Activated naive CD8-positive, alpha-beta T cell (primary cell): ENCODE measurements at regions not wholly inside any gene's neighbourhood (a gene's known extent, or its start where the extent isn't known, plus 50 kb on each side); places are given as distances from the start of the nearest gene placed in this dataset.
"Not testable (repeated sequence)": the region's sequence is repeated elsewhere in the genome, so short reads cannot be mapped to it uniquely, and the experiment has no call there.

Source experiments
- H3K27ac Mint-ChIP-seq: one replicate; pipeline ENCODE4 v1.8.0; 2021; ENCODE audit warnings: mixed read lengths
- H3K27me3 Mint-ChIP-seq: one replicate; pipeline ENCODE4 v1.8.0; 2021; ENCODE audit warnings: mixed read lengths
- H3K36me3 Mint-ChIP-seq: one replicate; pipeline ENCODE4 v1.8.0; 2021; ENCODE audit warnings: mixed read lengths
- H3K4me1 Mint-ChIP-seq: one replicate; pipeline ENCODE4 v1.8.0; 2021; ENCODE audit warnings: low read depth, mixed read lengths
- H3K4me3 Mint-ChIP-seq: one replicate; pipeline ENCODE4 v1.8.0; 2021; ENCODE audit warnings: mild to moderate bottlenecking, mixed read lengths
- H3K9me3 Mint-ChIP-seq: one replicate; pipeline ENCODE4 v1.8.0; 2021; ENCODE audit warnings: low read depth, mixed read lengths

DNA sequence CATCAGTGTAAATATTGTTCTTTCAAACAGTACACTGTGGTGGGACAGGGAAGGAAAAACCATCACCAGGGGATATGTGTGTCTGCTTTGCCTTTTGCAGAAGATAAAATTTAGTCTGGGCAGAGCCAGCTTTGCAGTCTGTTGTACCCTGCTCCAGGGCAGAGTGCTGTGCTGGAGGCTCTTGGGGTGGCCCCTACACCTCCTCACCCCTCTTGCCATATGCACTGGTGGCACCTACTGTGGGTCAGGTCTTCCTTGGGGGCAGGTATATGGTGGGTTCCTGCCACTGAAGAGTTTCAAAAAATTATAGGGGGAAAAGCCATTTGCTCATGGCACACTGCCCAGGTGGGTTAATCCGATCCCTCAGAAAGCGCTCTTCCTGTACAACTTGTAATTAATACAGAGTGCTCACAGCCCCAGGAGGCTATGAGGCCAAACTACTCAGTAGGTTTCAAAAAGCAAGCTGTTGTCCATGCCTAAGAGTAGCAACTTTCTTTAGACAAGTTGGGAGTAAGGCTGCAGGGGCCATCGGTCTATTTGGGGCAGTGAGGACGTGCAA, 112.7 kb upstream of the BMPER start:
- no peak overlapping the region for H3K4me3 Mint-ChIP-seq
- H3K27ac Mint-ChIP-seq, result no peak overlapping the region
- no peaks in the 10 kb centered on the region for H3K36me3 Mint-ChIP-seq
- no peaks in the 10 kb centered on the region for H3K9me3 Mint-ChIP-seq
- no peaks in the 10 kb centered on the region for H3K4me1 Mint-ChIP-seq
- no peaks in the 10 kb centered on the region for H3K27me3 Mint-ChIP-seq

DNA sequence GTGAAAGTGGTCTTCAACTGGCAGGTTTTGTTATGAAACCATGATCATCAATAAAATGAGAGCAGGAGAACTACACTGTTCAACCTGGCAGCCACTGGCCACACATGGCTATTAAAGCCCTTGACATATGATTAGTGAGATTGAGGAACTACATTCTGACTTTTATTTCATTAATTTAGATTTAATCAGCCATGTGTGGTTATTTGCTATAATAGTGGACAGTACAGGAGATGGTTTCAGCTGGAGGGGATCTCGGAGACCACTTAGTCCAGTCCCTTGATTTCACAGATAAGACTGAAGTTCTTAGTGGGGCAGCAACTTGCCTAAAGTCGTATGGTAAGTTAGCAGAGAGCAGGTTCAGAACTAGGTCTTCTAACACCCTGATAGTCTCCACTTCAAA, 111.7 kb upstream of the BMPER start:
- Mint-ChIP-seq H3K9me3 (no peaks in the 10 kb centered on the region), H3K4me3 (no peak overlapping the region), H3K27ac (no peak overlapping the region), H3K36me3 (no peaks in the 10 kb centered on the region), H3K27me3 (no peaks in the 10 kb centered on the region), H3K4me1 (no peaks in the 10 kb centered on the region)

- Mint-ChIP-seq H3K27me3 (no peaks in the 10 kb centered on the region), H3K4me1 (no peaks in the 10 kb centered on the region), H3K4me3 (no peak overlapping the region), H3K36me3 (no peaks in the 10 kb centered on the region), H3K9me3 (no peaks in the 10 kb centered on the region), H3K27ac (no peak overlapping the region)
These were observed 110.9 kb upstream of the BMPER start for GRCh38 chr7:33794419-33794818.

GRCh38 chr7:33794959-33795358, 110.4 kb upstream of the BMPER start:
- no peak overlapping the region for H3K4me3 Mint-ChIP-seq
- no peaks in the 10 kb centered on the region for H3K4me1 Mint-ChIP-seq
- no peaks in the 10 kb centered on the region for H3K36me3 Mint-ChIP-seq
- no peaks in the 10 kb centered on the region for H3K27me3 Mint-ChIP-seq
- no peak overlapping the region for H3K27ac Mint-ChIP-seq
- H3K9me3 Mint-ChIP-seq, result no peaks in the 10 kb centered on the region

- H3K4me3 Mint-ChIP-seq, result no peak overlapping the region
- H3K4me1 Mint-ChIP-seq, result no peaks in the 10 kb centered on the region
- H3K27me3 Mint-ChIP-seq, result no peaks in the 10 kb centered on the region
- H3K36me3 Mint-ChIP-seq, result no peaks in the 10 kb centered on the region
- H3K9me3 Mint-ChIP-seq, result no peaks in the 10 kb centered on the region
- H3K27ac Mint-ChIP-seq, result no peak overlapping the region
These were observed 108.8 kb upstream of the BMPER start for GRCh38 chr7:33796538-33796937.

- not testable (repeated sequence) for H3K4me1 Mint-ChIP-seq, H3K9me3 Mint-ChIP-seq, H3K27me3 Mint-ChIP-seq, H3K36me3 Mint-ChIP-seq, H3K4me3 Mint-ChIP-seq, H3K27ac Mint-ChIP-seq
These were observed 107.8 kb upstream of the BMPER start for GRCh38 chr7:33797512-33797911.

- Mint-ChIP-seq H3K4me3 (no peak overlapping the region), H3K27ac (no peak overlapping the region), H3K27me3 (no peaks in the 10 kb centered on the region), H3K4me1 (no peaks in the 10 kb centered on the region), H3K9me3 (no peaks in the 10 kb centered on the region), H3K36me3 (no peaks in the 10 kb centered on the region)
These were observed 106.5 kb upstream of the BMPER start for GRCh38 chr7:33798686-33799325.

DNA sequence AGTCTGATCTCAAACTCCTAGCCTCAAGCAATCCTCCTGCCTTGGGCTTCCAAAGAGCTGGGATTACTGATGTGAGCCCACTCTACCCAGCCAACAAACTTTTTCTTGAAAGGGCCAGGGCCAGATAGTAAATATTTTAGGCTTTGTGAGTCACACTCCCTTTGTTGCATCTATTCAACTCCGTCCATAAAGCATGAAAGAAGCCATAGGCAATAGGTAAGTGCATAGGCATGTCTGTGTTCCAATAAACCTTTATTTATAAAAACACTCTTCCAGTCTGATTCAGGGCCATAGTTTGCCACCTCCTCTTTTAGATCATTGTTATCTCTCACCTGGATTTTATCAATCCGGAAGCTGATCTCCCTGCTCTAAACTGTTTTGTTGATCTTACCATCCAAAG, 105.6 kb upstream of the BMPER start:
- Mint-ChIP-seq H3K27ac (no peak overlapping the region), H3K27me3 (peaks cover 3% of the 10 kb centered on the region), H3K4me3 (no peak overlapping the region), H3K9me3 (no peaks in the 10 kb centered on the region), H3K4me1 (no peaks in the 10 kb centered on the region), H3K36me3 (no peaks in the 10 kb centered on the region)

- H3K27me3 Mint-ChIP-seq, result peaks cover 3% of the 10 kb centered on the region
- no peaks in the 10 kb centered on the region for H3K36me3 Mint-ChIP-seq
- no peak overlapping the region for H3K4me3 Mint-ChIP-seq
- H3K27ac Mint-ChIP-seq, result no peak overlapping the region
- no peaks in the 10 kb centered on the region for H3K9me3 Mint-ChIP-seq
- no peaks in the 10 kb centered on the region for H3K4me1 Mint-ChIP-seq
These were observed 102.7 kb upstream of the BMPER start for GRCh38 chr7:33802600-33802999.

- no peaks in the 10 kb centered on the region for H3K4me1 Mint-ChIP-seq
- peak overlapping the region; percentile 7 for H3K27ac Mint-ChIP-seq
- H3K4me3 Mint-ChIP-seq, result no peak overlapping the region
- no peaks in the 10 kb centered on the region for H3K36me3 Mint-ChIP-seq
- no peaks in the 10 kb centered on the region for H3K9me3 Mint-ChIP-seq
- peaks cover 3% of the 10 kb centered on the region for H3K27me3 Mint-ChIP-seq
These were observed 101.1 kb upstream of the BMPER start for GRCh38 chr7:33804140-33804660.

DNA sequence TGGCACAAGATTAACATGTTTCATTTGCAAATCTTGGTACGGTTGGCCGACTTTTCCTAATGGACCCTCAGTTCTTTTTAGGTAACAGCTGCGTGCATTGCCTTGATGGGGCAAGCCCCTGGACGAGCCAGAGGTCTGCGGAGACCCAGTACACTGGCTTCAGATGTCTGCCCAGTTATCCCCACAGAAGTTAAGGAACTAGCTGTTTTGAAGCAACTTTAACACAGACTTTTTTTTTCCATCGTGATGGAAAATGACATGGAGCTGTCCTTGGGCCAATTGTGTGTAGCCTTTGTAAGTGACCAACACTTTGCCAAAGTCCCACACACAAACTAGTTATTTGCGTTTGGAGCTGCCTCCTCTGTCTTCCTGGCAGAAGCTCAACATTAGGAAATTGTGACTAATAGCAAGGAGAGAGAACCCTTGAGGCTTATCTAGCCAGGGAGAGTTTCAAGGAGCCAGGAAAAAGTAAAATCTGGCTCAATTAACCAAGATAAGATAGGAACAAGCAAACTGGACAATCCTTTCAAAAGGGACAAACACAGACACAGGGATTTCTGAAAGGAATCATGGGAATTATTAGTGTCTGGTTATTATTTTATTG, 99.6 kb upstream of the BMPER start:
- H3K4me3 Mint-ChIP-seq, result no peak overlapping the region
- no peaks in the 10 kb centered on the region for H3K36me3 Mint-ChIP-seq
- H3K4me1 Mint-ChIP-seq, result no peaks in the 10 kb centered on the region
- no peaks in the 10 kb centered on the region for H3K9me3 Mint-ChIP-seq
- H3K27me3 Mint-ChIP-seq, result peaks cover 3% of the 10 kb centered on the region
- no peak overlapping the region for H3K27ac Mint-ChIP-seq

DNA sequence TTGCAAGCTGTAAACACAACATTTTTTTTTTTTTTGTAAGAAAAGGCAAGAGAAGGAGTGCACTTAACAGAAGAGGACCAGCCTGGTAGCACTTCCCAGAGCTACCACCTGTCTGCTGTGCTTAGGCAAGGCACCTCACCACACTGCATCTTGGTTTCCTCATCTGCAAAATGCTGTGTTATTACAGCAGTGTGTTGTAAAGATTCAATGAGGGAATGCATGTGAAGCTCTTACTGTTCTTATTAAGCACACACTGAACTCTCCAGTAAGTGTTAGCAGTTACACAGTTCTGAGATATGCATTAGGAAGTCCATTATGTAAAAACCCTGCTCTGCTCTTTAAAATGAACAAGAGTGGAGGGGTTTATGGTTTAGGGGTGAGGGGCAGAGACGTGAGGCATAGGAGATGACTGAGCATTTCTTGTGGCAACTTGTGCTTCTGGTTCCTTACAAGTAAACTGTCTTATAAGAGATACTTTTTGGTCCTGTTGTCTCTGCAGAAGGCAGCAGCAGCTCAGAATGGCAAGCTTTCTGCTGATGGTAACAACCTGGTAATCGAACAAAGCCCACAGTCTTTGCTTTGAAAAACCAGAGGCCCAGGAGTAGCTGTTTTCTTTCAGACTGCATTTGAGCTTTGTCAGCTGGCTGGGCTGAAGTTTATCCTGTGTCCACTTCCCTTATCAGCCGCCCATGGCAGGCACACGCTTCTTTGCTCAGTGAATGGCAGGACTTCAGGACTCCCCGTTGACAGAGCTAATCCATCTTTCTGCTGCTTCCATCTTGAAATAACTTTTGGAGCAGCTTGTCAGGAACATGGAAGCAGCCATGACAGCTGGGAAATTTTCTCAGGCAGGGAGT, 98.8 kb upstream of the BMPER start:
- H3K27me3 Mint-ChIP-seq, result peaks cover 3% of the 10 kb centered on the region
- H3K9me3 Mint-ChIP-seq, result no peaks in the 10 kb centered on the region
- H3K4me1 Mint-ChIP-seq, result no peaks in the 10 kb centered on the region
- no peak overlapping the region for H3K4me3 Mint-ChIP-seq
- H3K36me3 Mint-ChIP-seq, result peaks cover 2% of the 10 kb centered on the region
- no peak overlapping the region for H3K27ac Mint-ChIP-seq

- Mint-ChIP-seq H3K4me1 (no peaks in the 10 kb centered on the region), H3K27ac (no peak overlapping the region), H3K27me3 (peaks cover 3% of the 10 kb centered on the region), H3K9me3 (no peaks in the 10 kb centered on the region), H3K36me3 (peaks cover 2% of the 10 kb centered on the region), H3K4me3 (no peak overlapping the region)
These were observed 98.2 kb upstream of the BMPER start for GRCh38 chr7:33807155-33807530.

GRCh38 chr7:33807779-33808482, 97.4 kb upstream of the BMPER start:
- H3K4me3 Mint-ChIP-seq, result no peak overlapping the region
- peaks cover 3% of the 10 kb centered on the region for H3K27me3 Mint-ChIP-seq
- no peaks in the 10 kb centered on the region for H3K4me1 Mint-ChIP-seq
- H3K27ac Mint-ChIP-seq, result no peak overlapping the region
- peaks cover 2% of the 10 kb centered on the region for H3K36me3 Mint-ChIP-seq
- no peaks in the 10 kb centered on the region for H3K9me3 Mint-ChIP-seq

- H3K4me1 Mint-ChIP-seq, result no peaks in the 10 kb centered on the region
- no peaks in the 10 kb centered on the region for H3K9me3 Mint-ChIP-seq
- peaks cover 2% of the 10 kb centered on the region for H3K36me3 Mint-ChIP-seq
- H3K27ac Mint-ChIP-seq, result no peak overlapping the region
- H3K4me3 Mint-ChIP-seq, result no peak overlapping the region
- H3K27me3 Mint-ChIP-seq, result peaks cover 1% of the 10 kb centered on the region
These were observed 96.1 kb upstream of the BMPER start for GRCh38 chr7:33809228-33809627.
